CD4-positive, alpha-beta T cell treated with Interleukin-4 for 1 hour (primary cell): ENCODE measurements at regions not wholly inside any gene's neighbourhood (a gene's known extent, or its start where the extent isn't known, plus 50 kb on each side); places are given as distances from the start of the nearest gene placed in this dataset.

Experiments
- DNase-seq, 2 donors: peaks; one replicate each; pipeline ENCODE4 v3.0.0-alpha.2; 2020 to 2022

DNA sequence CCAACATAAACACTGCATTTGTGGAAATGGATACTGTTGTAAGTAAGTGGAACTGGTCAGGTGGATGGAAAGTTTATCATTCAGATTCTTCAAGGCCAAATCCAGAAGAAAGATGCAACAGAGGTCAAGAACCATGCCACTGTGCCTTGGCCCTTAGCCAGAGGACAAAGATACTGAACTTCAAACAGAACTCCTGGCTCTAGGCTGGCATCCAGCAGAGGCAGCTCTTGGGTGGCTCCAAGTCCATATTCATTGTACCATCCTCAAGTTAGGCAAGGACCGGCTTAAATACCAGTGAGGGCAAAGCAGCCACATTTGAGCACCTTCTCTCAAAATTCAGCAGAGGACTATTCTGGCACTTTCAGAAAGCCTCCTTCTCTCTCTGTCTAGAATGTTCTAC lies 53.2 kb downstream of the DNAAF9 start:
- DNase-seq: no peak

DNA sequence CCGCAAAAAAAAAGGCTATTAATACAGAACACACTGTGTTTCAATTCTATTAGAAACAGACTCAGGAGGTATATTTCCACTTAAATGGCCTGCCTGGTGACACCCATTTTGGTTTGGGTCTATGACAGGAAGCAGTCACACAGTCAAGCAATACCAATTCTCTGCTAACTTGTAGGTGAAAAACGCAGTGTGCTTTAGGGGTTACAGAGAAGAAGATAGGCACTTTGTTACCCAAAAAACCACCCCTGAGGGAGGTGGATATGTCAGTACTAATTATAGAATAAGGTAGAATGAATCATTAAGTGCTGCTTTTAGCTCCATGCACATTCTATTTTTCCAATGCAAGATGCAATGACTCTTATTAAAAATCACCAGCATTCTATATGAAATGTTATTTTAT lies 53.8 kb downstream of the DNAAF9 start:
- DNase-seq: no peak

DNA sequence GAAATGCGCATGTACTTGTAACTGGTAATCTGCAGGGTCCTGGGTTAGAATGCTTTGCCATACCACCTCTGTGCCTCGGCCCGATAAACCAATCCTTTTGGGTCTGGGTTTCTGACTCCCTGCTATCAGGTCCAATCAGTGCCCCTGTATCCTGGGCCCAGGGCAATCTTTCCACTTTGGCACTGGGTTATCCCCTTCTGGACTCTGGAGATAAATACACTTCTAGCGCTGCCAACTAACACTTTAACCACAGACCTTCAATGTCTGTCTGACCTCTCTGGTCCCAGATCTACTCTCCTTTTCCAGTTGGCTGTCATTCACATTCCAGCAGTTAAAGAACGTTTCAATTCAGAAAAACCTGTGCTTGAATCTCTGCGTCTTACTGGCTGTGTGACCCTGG lies 55.3 kb downstream of the DNAAF9 start:
- DNase-seq: no peak

DNA sequence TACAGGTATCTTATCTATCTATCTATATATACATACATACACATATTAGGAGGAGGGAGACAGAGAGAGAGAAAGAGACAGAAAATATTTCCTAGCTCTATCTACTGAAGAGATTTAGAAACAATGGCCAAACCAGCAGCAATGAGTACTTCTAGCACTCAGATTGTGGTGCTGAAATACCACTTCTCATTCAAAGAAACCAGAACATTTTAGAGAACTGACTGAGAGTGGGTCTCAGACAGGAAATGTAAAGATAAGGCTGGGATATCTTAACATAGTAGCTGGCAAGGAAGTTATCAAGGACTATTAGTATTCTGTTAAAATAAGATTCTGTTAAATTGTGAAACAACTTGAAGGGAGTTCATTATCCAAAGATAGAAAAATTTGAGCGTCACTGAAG lies 57.0 kb downstream of the DNAAF9 start:
- DNase-seq: no peak

DNA sequence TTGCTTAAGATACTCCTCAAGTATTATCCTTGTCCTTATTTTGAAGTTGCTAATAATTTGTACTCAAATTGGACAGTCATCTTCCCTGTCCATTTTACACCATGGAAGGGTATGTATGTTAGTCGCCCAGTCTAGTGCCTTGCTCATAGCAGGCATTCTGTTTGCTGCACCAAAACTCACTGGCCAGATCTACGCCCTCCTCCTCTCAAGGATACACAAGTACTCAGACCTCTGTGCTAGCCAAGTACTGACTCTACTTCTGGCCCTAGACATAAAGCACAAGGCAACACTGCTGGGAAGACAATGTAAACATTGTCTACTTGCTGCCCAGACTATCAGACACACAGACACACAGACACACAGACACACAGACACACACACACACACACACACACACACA lies 57.7 kb downstream of the DNAAF9 start:
- DNase-seq: no peak

DNA sequence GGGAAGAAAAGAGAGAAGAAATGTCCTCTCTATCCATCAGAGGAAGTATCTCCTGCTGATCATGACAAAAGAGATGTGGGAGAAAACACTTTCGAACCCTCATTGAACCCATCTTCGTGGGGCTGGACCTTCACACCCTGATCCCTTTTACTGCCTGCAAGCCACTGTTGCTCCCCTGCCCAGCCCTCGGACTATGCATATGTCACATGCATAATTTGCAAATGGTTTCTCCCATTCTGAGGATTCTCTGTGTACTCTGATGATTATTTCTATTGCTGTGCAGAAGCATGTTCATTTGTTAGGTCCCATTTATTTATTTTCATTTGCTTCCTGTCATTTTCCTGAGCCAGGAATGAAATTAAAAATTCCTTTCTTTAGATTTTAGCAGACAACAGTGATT lies 64.7 kb downstream of the DNAAF9 start:
- no peak for DNase-seq

DNA sequence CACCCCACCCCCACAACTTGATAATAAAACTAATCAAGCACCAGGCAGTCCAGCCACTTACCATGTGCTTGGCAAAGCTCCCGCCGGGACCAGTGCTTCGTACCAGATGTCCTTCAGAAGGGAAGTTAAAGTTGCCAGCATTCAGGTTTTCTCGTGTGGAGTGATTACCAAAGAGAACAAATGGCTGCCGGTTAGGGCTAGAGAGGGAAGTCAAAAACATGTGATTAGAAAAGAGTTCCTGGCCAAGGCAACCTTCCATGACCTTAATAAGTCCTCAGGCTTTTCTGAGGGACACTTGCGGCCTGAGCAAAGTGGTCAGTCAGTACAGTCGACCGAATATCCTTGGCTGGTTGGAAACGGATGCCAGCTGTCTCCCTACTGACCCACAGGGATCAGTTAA lies 67.0 kb downstream of the DNAAF9 start:
- DNase-seq: no peak

DNA sequence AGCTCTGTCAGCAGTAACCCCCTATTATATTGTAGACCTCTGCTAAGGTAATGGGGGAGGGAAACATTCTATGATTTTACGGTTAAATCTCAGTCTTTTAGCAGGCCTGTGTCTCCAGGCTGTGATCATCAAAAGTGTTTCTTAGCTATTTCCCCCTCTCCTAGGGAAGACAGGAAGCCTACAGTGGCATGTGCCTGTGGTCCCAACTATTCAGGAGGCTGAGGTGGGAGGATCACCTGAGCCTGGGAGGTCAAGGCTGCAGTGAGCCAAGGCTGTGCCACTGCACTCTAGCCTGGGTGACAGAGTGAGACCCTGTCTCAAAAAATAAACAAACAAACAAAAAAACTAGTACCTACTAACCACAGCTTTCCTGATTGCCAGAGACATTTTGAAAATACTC lies 67.9 kb downstream of the DNAAF9 start:
- DNase-seq: no peak

DNA sequence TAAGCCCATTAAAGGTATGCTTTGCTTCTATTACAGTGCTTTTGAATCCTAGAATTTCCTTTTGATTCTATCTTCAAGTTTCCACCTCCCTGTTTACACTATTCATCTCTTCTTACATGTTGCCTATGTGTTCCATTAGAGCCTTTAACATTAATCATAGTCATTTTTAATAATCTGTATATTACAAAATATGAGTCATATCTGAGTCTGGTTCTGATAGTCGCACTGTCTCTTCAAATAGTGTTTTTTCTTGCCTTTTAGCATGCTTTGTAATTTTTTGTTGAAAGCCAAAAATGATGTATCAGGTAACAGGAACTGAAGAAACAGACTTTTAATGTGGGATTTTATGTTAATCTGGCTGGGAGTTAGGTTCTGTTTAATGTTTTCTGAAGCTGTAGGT lies 68.4 kb downstream of the DNAAF9 start:
- no peak for DNase-seq

DNA sequence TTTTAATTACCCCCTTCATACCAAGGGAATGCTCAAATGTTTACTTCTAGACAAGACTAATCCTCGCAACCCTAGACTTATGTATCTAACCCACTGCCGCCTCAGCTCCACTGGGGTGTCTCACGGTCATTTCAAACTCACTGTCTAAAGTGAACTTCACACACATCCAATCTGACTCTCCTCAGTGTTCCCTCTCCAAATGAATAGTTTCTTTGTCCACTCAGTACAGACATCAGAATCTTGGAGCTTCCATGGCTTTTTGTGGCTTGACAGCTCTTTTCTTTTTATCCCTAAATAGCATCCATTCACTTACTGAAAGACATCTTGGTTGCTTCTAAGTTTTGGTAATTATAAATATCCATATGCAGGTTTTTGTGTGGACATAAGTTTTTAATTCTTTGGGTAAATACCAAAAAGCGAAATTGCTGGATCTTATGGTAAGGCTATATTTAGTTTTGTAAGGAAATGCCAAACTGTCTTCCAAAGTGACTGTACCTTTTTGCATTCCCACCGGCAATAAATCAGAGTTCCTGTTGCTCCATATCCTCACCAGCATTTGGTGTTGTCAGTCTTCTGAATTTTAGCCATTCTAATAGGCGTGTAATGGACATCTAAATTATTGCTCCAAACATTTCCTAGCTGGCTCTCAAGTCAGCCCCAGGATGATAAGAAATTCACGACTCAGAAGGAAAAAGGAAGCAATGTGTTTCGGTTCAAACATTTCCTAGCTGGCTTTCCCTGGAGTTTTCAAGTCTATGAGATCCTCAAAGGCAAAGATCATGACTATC lies 73.1 kb downstream of the DNAAF9 start:
- no peak for DNase-seq

DNA sequence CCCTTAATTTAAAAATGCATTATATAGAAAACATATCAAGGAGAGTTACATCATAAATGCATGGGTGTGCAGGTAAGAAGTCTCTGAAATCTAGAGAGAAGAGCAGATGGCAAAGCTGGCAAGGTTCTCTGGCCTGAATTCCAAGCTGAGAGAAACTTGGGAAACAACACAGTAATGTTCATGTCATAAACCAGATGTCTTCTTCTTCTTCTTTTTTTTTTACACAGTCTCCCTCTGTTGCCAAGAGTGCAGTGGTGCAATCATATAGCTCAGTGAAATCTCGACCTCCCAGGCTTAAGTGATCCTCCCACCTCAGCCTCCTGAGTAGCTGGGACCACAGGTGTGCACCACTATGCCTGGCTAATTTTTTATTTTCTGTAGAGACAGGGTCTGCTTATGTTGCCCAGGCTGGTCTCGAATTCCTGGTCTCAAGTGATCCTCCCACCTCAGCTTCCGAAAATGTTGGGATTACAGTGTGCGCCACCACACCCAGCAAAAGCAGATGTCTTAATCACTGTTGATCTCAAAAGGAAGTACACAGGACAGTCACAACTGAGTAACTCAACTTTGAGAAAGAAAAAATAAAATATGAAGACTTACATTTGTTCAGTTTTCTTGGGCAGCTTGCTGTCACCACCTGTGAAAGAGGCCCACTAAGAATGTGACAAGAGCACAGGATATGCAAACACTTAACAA lies 77.3 kb downstream of the DNAAF9 start:
- no peak for DNase-seq

DNA sequence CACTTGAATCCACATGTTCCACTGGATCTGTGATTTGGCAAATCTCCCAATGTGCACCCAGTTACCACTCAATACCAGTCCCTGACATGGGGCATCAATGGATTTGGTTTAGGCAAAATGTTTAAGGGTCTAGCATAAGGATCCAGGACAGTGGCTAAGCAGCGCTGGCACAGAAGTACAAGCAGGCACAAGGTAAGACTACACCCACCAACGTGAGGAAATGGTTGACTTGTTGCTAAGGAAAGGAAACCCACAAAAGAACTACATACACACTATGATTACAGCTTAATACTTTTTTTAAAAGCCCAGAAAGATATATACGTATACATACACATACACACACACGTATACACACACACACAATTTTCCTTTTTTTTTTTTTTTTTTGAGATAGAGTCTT lies 79.0 kb downstream of the DNAAF9 start:
- peak in 1 of 2 donors; percentile 33 for DNase-seq

DNA sequence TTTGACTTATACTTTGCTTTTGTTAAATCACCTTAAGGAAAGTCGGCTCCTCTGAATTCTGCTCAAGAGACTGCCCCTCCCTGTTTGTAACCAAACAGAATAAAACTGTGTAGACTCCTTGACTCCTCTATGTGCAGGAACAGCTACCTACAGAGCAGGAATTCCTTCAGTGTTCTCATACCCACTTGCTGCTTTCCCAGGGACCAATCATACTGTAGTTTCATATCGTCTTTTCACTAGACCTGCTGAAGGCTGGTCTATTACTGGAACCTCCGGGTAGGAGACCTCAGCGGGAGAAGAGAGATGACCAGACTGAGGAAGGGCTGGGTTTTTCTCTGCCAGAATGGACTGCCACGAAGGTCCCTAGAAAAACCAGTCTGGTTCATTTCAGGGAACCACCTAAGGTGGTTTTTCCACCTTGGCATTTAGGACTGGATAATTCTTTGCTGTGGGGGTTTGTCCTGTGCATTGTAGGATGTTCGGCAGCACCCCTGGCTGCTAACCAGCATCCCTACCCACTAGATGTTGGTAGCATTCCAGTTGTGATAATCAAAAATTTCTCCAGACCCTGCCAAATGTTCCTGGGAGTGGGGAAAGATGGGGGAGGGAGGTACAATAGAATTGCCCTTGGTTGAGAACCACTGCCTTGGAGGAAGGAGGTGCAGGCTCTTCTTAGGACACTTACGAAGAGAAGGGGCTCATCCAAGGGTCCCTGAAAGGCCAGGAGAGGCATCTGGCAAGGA lies 80.5 kb downstream of the DNAAF9 start:
- no peak for DNase-seq

DNA sequence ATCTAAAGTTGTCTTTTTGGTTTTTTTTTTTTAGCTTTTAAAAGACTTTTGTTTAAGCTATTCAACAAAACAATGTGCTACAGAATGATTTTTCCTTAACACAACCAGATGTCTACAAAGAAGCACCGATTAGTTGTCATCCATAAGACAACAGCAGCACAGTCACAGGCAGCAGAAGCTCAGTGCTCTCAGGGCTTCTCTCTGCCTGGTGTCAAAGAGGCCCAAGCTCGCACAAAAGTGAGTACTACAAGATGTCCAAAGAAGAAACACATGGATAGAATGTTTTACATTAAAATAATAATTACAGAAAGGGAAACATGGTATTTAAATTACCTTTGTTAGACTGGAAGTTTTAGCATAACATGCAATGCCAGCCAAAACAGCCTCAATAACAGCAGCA lies 81.6 kb downstream of the DNAAF9 start:
- DNase-seq: no peak

DNA sequence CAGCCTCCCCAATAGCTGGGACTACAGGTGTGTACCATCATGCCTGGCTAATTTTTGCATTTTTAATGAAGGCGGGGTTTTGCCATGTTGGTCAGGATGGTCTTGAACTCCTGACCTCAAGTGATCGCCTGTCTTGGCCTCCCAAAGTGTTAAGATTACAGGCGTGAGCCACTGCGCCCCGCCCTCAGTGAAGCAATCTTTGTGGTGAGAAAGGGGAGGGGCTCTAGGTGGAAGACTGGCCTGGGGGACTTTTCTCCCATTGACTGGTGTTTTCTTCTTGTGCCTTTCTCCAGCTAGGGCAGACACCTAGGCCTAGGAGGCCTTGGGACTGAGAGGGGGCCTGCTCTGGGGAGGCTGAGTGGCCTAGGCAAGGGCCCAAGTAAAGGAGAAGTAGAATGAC lies 84.1 kb downstream of the DNAAF9 start:
- peak in 1 of 2 donors; percentile 25 for DNase-seq

DNA sequence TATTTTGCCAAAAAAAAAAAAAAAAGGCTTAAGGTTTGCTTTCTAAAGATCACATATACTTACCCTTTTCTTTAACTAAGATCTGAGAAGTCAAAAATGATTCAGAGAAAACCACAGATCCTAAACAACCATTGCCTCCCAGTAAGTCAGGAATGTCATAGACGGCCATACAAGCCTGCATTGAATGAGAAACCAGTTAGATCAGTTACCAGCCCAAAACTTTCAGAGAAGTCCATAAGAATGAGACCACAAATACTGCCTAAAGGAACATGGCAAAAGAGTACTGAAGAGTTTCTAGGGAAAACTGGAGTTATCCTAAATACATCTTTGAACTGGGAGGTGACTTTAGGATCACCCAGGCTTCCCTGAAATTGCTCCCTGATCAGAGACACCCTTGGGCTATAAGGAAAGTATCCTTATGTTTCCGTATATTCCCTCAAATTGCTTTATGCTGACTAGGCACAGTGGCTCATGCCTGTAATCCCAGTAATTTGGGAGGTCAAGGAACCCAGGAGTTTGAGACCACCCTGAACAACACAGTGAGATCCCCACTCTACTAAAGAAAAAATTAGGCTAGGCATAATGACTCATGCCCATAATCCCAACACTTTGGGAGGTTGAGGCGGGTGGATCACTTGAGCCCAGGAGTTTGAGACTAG lies 79.4 kb upstream of the SLC4A11 start:
- no peak for DNase-seq

DNA sequence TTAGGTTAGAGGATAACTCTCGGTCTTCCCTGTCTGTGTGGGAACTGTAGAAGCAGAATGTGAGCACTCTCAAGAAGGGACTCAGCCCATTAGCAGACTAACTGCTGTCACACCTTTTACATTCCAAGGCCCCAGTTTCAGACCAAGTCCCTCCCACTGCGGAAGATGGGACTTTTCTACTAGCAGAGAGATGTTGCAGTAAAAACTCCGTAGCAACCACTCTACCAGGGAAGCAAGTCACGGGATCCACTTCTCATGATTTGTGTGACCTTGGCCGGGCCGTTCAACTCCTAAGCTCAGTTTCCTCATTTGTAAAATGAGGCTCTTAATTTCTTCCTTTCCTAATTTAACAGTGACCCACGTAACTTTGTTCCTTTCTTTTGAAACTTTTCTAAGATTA lies 77.1 kb upstream of the SLC4A11 start:
- no peak for DNase-seq

DNA sequence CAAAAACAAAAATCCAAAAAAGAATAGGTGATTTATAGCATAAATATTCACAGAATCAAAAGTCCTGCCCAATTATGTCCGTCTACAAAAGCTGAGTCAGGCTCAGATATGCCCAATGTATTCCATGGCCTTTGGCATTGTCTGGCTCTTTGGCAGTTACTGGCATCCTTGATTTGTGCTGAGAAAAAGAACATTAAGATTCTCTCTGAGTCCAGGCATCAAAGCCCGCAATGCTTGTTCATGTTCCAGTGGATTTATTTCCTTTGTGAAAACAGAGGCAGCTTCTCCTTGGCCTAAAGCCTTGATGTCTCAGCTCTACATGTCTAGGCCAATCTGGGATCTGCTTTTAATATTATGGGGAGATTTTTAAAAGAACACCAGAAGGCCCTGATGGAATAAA lies 76.1 kb upstream of the SLC4A11 start:
- DNase-seq: no peak

DNA sequence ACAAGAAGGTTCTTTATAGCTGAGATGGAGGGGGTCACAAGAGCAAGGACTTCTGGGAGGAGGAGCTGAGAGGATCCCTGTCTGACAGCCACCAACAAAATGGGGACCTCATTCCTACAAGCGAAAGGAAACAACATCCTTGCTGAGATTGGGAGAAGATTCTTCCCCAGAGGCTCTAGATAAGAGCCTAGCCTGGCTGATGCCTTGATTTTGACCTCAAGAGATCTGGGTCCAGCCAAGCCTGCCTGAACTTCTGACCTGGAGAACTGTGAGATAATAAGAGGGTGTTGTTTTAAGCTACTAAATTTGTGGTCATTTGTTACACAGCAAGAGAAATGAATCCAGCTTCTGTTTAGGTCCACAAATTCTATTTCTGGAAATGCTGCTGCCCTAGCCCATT lies 75.4 kb upstream of the SLC4A11 start:
- DNase-seq: no peak

DNA sequence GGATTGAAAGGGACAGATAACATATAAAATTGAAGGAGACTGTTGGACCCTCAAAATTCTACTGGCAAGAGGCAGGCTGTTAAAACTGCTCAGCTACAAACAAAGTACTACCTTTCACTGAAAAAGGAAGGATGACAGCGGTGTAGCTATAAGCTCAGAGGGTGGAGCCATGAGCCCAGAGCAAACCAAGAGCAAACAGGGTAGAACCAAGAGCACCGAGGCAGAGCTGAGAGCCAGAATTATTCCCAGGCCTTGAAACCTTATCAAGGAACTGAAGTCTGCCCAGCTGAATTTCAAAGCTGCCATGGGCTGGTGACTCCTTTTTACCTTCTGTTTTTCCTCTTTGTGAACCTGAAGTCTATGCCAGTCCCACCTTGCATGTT lies 74.7 kb upstream of the SLC4A11 start:
- no peak for DNase-seq

DNA sequence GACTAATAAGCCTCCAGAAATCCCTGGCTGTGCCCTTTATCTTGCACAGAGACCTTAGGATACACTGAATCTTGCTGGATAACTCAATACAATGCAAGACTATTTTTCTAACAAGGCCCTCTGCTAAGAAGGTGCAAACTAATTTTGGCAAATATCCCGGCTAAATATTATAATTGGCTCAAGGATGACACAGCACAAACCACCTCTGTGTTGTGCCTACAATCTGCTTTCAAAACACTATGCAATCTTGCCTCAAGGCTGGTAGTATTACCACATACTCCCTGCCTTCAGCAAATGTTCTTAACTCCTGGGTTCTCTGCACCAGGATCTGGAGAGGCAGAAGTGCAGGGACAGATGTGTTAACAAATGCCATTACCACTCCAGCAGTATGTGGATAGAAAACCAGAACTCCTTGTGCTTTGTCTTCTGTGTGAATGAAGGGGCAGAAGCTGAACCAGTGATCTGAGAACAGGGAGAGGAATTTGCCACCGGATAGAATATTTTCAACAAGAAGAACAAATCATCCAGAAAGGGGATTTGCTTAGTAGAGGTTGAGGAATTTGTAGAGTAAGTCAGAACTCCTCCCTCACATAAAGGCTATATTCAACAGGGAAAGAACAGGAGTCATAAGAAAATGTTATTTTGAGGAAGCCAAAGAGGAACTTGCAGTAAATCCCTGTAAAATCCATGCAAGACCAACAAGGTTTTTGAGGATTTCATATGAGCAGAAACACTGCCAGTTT lies 74.1 kb upstream of the SLC4A11 start:
- DNase-seq: no peak

DNA sequence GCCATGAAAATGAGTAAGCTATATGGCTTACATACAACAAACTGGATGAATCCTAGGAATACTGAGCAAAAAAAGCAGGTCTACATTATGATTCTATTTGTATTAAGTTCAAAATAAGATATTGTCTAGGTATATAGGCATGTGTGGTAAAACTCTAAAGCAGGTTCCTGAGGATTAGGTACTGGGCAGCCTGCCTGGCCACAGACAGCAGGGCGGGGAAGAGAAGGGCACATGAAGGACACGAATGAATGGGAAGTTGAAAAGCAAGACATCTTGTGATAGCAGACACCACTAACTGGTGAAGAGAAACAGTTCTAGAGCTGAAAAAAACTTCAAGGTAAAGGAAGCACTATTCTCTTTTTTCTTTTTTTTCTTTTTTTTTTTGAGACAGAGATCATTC lies 72.6 kb upstream of the SLC4A11 start:
- DNase-seq: no peak

DNA sequence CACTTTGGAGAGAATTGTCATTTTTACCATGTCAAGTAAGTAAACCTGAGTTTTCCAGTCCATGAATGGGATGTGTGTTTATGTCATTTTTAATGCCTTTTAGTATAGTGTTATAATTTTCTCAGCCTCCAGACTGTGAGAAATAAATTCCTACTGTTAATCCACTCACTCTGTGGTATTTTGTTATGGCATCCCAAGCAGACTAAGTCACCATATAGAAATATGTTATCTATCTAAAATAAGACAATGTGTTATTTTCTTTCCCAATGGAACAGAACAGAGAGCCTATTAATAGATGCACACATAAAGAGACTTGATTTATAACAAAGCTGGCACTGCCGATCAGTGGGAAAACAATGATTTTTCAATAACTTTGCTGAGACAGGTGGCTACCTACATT lies 70.2 kb upstream of the SLC4A11 start:
- no peak for DNase-seq
